ENCODE measurements at regions not wholly inside any gene's neighbourhood (a gene's known extent, or its start where the extent isn't known, plus 50 kb on each side); places are given as distances from the start of the nearest gene placed in this dataset.

- no peak overlapping the region for H3K4me3 ChIP-seq (ENCODE audit: low read depth, low read length)
- no peak for TF ChIP-seq CTCF (IDR thresholded peaks at IDR 0.05; ENCODE audit: low read depth, low read length)
- in situ Hi-C loops (cut with HindIII; ENCODE audit: low sequenced_read_pairs): no loop called here
- DNase-seq (ENCODE audit: low read depth, low spot score): no peak
Observed at GRCh38 chr3:87979527-87979926, 79.3 kb downstream of the CGGBP1 start.

GRCh38 chr3:87977765-87978164 lies 81.0 kb downstream of the CGGBP1 start:
- TF ChIP-seq CTCF (IDR thresholded peaks at IDR 0.05; ENCODE audit: low read depth, low read length): no peak
- in situ Hi-C loops (cut with HindIII; ENCODE audit: low sequenced_read_pairs): no loop called here
- no peak overlapping the region for H3K4me3 ChIP-seq (ENCODE audit: low read depth, low read length)
- DNase-seq (ENCODE audit: low read depth, low spot score): no peak

- no peak for DNase-seq (ENCODE audit: low read depth, low spot score)
- TF ChIP-seq CTCF (IDR thresholded peaks at IDR 0.05; ENCODE audit: low read depth, low read length): no peak
- in situ Hi-C loops (cut with HindIII; ENCODE audit: low sequenced_read_pairs): no loop called here
- no peak overlapping the region for H3K4me3 ChIP-seq (ENCODE audit: low read depth, low read length)
Observed at GRCh38 chr3:87975716-87976115, 83.1 kb downstream of the CGGBP1 start.

- no peak for DNase-seq (ENCODE audit: low read depth, low spot score)
- in situ Hi-C loops (cut with HindIII; ENCODE audit: low sequenced_read_pairs): no loop called here
- no peak overlapping the region for H3K4me3 ChIP-seq (ENCODE audit: low read depth, low read length)
- TF ChIP-seq CTCF (IDR thresholded peaks at IDR 0.05; ENCODE audit: low read depth, low read length): no peak
Observed at GRCh38 chr3:87973906-87974305, 84.9 kb downstream of the CGGBP1 start.

- DNase-seq (ENCODE audit: low read depth, low spot score): no peak
- in situ Hi-C loops (cut with HindIII; ENCODE audit: low sequenced_read_pairs): no loop called here
- H3K4me3 ChIP-seq (ENCODE audit: low read depth, low read length): no peak overlapping the region
- no peak for TF ChIP-seq CTCF (IDR thresholded peaks at IDR 0.05; ENCODE audit: low read depth, low read length)
Observed at GRCh38 chr3:87969620-87970019, 89.2 kb downstream of the CGGBP1 start.

- no peak overlapping the region for H3K4me3 ChIP-seq (ENCODE audit: low read depth, low read length)
- no peak for DNase-seq (ENCODE audit: low read depth, low spot score)
- in situ Hi-C loops (cut with HindIII; ENCODE audit: low sequenced_read_pairs): no loop called here
- no peak for TF ChIP-seq CTCF (IDR thresholded peaks at IDR 0.05; ENCODE audit: low read depth, low read length)
Observed at GRCh38 chr3:87968668-87969067, 90.1 kb downstream of the CGGBP1 start.

GRCh38 chr3:87958289-87958688 lies 100.5 kb downstream of the CGGBP1 start:
- no peak for TF ChIP-seq CTCF (IDR thresholded peaks at IDR 0.05; ENCODE audit: low read depth, low read length)
- in situ Hi-C loops (cut with HindIII; ENCODE audit: low sequenced_read_pairs): no loop called here
- no peak overlapping the region for H3K4me3 ChIP-seq (ENCODE audit: low read depth, low read length)
- no peak for DNase-seq (ENCODE audit: low read depth, low spot score)

Measured in astrocyte of the spinal cord (primary cell).